GM18519 (cell line): ENCODE measurements at regions not wholly inside any gene's neighbourhood (a gene's known extent, or its start where the extent isn't known, plus 50 kb on each side); places are given as distances from the start of the nearest gene placed in this dataset.

Experiments used
- ATAC-seq: cut with Tn5 transposase; IDR thresholded peaks from one replicate; pipeline ENCODE4 v1.9.1; 2021; ENCODE audit warnings: mild to moderate bottlenecking, moderate library complexity; ENCODE audit not compliant: unreplicated experiment, low FRiP score

GRCh38 chr2:41932241-41933045 lies 115.4 kb upstream of the PKDCC start:
- ATAC-seq, result no peak

GRCh38 chr2:41933046-41933420 lies 114.8 kb upstream of the PKDCC start:
- no peak for ATAC-seq

GRCh38 chr2:41933585-41934320 lies 114.1 kb upstream of the PKDCC start:
- ATAC-seq, result no peak

GRCh38 chr2:41934329-41934958 lies 113.4 kb upstream of the PKDCC start:
- no peak for ATAC-seq

- no peak for ATAC-seq
Measured at GRCh38 chr2:41935002-41935401, 112.8 kb upstream of the PKDCC start.

- ATAC-seq, result no peak
Measured at GRCh38 chr2:41935825-41936224, 112.0 kb upstream of the PKDCC start.

GRCh38 chr2:41936771-41937463 lies 110.9 kb upstream of the PKDCC start:
- no peak for ATAC-seq

- ATAC-seq, result no peak
Measured at GRCh38 chr2:41937464-41937906, 110.3 kb upstream of the PKDCC start.

- no peak for ATAC-seq
Measured at GRCh38 chr2:41937921-41938708, 109.7 kb upstream of the PKDCC start.

- ATAC-seq, result no peak
Measured at GRCh38 chr2:41940060-41940744, 107.6 kb upstream of the PKDCC start.

- ATAC-seq, result no peak
Measured at GRCh38 chr2:41940745-41941063, 107.1 kb upstream of the PKDCC start.

- ATAC-seq, result no peak
Measured at GRCh38 chr2:41941831-41942230, 106.0 kb upstream of the PKDCC start.

GRCh38 chr2:41942278-41942677 lies 105.5 kb upstream of the PKDCC start:
- ATAC-seq, result no peak

GRCh38 chr2:41943159-41943558 lies 104.7 kb upstream of the PKDCC start:
- ATAC-seq, result no peak

- ATAC-seq, result no peak
Measured at GRCh38 chr2:41944220-41944880, 103.5 kb upstream of the PKDCC start.

- ATAC-seq, result no peak
Measured at GRCh38 chr2:41947701-41948396, 100.0 kb upstream of the PKDCC start.

GRCh38 chr2:41948397-41948763 lies 99.4 kb upstream of the PKDCC start:
- no peak for ATAC-seq

GRCh38 chr2:41949091-41949882 lies 98.5 kb upstream of the PKDCC start:
- ATAC-seq, result no peak
